Body of pancreas (tissue), 4 donors: ENCODE measurements at regions not wholly inside any gene's neighbourhood (a gene's known extent, or its start where the extent isn't known, plus 50 kb on each side); places are given as distances from the start of the nearest gene placed in this dataset.

ENCODE experiments used
- ATAC-seq: fragments of 150-250 bp; one replicate; pipeline ENCODE4 v1.9.1; 2016
- DNase-seq, 4 donors: peaks; one replicate each; pipeline ENCODE4 v3.0.0-alpha.2; 2019
- H3K27ac ChIP-seq, 4 donors: fragments of 200-600 bp; sonication (generic); 1 replicate in 3 of 4; 2 replicates in 1 of 4; pipeline versions ENCODE4 v1.5.1 to v1.6.1; 2016 to 2019; ENCODE audit warnings: mild to moderate bottlenecking in 1 of 4, mixed read lengths in 1 of 4, moderate library complexity in 1 of 4
- H3K27me3 ChIP-seq, 2 donors: fragments of 200-600 bp; sonication (generic); one replicate each; pipeline ENCODE4 v1.6.0; 2016; ENCODE audit warnings: mild to moderate bottlenecking in 1 of 2
- H3K36me3 ChIP-seq, 2 donors: fragments of 200-600 bp; sonication (generic); replicated peaks in 1 of 2; 2 replicates each; pipeline ENCODE4 v1.5.1; 2016; ENCODE audit warnings: low read depth in 2 of 2; ENCODE audit not compliant: insufficient read depth in 1 of 2
- H3K4me1 ChIP-seq: fragments of 200-600 bp; sonication (generic); one replicate; pipeline ENCODE4 v1.6.0; 2016
- H3K4me3 ChIP-seq, 2 donors: fragments of 200-600 bp; sonication (generic); 1 replicate in 1 of 2; 2 replicates in 1 of 2; pipeline ENCODE4 v1.5.1; 2016 to 2019
- H3K9me3 ChIP-seq, 3 donors: fragments of 200-600 bp; sonication (generic); 1 replicate in 2 of 3; 2 replicates in 1 of 3; pipeline ENCODE4 v1.5.1; 2016
- POLR2A ChIP-seq, 3 donors: fragments of 450-650 bp; IDR thresholded peaks; one replicate each; pipeline ENCODE4 v1.6.1; 2016; ENCODE audit warnings: antibody characterized with exemption in 3 of 3, mild to moderate bottlenecking in 2 of 3
- WGBS, 2 donors: methylation state at CpG; one replicate each; pipeline ENCODE4 v1.1.5; 2017; 5-methylcytosine and 5-hydroxymethylcytosine counted together
- intact Hi-C: fragments of 100-400 bp; cut with DNase I; formaldehyde crosslinking; loops from one replicate; pipeline ENCODE4 v1.15.1; 2023
- TF ChIP-seq, protein P1 (sequence below), 7 experiments: fragments of 450-650 bp in 4 of 7; fragments of 200-600 bp in 3 of 7; sonication (generic) in 3 of 7; IDR thresholded peaks; one replicate each; pipeline ENCODE4 v1.5.1; 2016 to 2019; ENCODE audit warnings: antibody characterized with exemption in 7 of 7

DNA sequence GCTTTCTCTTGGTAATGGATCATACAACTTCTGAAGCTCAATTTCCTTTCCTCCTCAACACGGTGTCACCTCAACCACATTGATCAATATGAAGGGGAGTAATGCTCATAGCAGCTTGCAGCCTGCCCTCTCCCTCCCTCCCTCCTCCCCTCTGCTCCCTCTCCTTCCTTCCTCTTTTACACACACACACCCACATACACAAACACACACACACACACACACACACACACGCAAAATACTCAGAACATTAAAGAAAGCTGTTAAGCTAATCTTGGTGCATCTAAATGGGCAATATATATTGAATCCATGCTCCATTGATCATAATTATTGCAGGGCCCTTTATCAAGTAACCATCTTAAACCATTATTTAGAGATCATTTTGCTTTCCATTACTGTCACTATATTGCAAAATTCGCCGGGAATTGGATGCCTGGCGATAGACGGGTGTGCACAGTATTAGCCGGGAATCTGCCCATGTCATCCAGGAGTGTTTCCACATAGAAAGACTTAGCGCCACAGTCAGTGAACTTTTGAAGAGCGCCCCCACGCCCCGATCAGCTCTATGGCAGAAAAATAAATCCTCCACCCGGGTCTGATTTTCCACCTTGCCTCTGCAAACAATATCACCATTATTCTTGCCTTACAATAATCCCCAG lies 122.0 kb downstream of the PRLHR start:
- no peaks in the 10 kb centered on the region for H3K36me3 ChIP-seq
- no peaks in the 10 kb centered on the region for H3K4me1 ChIP-seq
- H3K4me3 ChIP-seq = no peak overlapping the region
- H3K9me3 ChIP-seq = no peaks in the 10 kb centered on the region
- no peaks in the 10 kb centered on the region for H3K27me3 ChIP-seq
- intact Hi-C loops = no loop called here
- TF ChIP-seq, protein P1, sequence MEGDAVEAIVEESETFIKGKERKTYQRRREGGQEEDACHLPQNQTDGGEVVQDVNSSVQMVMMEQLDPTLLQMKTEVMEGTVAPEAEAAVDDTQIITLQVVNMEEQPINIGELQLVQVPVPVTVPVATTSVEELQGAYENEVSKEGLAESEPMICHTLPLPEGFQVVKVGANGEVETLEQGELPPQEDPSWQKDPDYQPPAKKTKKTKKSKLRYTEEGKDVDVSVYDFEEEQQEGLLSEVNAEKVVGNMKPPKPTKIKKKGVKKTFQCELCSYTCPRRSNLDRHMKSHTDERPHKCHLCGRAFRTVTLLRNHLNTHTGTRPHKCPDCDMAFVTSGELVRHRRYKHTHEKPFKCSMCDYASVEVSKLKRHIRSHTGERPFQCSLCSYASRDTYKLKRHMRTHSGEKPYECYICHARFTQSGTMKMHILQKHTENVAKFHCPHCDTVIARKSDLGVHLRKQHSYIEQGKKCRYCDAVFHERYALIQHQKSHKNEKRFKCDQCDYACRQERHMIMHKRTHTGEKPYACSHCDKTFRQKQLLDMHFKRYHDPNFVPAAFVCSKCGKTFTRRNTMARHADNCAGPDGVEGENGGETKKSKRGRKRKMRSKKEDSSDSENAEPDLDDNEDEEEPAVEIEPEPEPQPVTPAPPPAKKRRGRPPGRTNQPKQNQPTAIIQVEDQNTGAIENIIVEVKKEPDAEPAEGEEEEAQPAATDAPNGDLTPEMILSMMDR (IDR thresholded peaks at IDR 0.05) = no peak
- no peak for TF ChIP-seq POLR2A (IDR thresholded peaks at IDR 0.05)
- ATAC-seq (no peak), DNase-seq (no peak)
- no peak overlapping the region for H3K27ac ChIP-seq
- WGBS, 2 donors = 44 to 52% methylated on average over 12 of the region's 12 CpGs

DNA sequence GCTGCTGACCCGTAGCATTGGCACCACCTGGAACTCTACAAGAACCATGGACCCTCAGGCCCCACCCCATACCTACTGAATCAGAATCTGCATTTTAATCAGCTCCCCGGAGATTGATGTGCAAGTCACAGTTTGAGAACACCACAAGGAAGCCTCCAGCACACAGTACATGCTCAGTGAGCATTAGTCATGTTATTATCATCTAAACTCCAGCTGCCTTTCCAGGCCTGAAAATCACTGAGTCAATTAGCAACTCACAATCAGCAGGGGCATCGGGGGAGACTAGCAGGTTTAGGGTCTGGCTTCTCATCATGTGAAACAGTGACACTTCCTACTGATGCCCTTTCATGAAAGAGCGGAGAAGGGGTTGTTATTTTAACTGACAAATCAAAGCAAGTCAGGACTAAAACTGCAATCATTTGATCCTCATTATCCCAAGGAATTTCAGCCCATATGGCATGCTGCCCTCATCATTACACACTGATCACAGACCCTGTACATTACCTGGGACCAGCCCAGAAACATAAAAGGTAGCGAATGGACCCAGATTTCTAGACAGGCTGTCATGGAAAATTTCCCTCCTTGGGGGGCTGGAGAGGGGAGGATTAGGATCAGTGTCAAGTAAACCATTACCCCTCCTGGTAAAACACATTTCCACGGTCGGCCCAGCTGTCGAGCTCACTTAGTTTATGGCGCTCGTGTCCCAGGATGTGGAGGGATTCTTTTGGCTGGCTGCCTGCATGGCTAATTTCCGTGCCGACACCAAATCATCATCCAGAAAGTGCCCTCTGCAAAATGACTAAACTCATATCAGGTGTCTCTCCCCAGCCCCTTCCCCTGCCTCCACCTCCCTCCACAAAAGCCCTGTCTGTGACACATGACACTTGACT lies 122.8 kb downstream of the PRLHR start:
- Histone ChIP-seq H3K27ac (no peak overlapping the region), H3K4me1 (no peaks in the 10 kb centered on the region), H3K27me3 (no peaks in the 10 kb centered on the region), H3K36me3 (no peaks in the 10 kb centered on the region), H3K4me3 (no peak overlapping the region), H3K9me3 (no peaks in the 10 kb centered on the region)
- WGBS, 2 donors = 79 to 83% methylated on average over 12 of the region's 12 CpGs
- intact Hi-C loops = no loop called here
- DNase-seq (no peak), ATAC-seq (no peak)
- no peak for TF ChIP-seq POLR2A (IDR thresholded peaks at IDR 0.05)
- TF ChIP-seq, protein P1 (IDR thresholded peaks at IDR 0.05) = no peak

DNA sequence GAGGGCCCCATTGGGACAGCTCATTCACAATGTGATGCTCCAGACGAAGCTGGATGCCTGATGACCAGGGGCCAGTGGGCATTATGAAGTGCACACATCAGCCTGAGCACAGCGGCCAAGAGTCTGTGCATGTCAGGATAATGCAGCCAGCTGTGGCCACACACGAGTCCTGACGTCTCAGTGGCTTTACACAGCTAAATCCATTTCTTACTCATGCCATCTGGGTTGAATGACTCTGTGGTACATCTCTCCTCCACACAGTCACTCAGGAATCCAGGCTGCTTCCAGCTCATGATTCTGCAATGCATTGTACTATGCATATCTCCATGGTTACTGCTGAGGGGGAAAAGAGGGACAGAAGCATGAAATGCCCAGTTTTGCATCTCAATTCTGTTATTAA lies 123.6 kb downstream of the PRLHR start:
- no peak for ATAC-seq
- Histone ChIP-seq H3K9me3 (no peaks in the 10 kb centered on the region), H3K4me3 (no peak overlapping the region), H3K27me3 (no peaks in the 10 kb centered on the region), H3K36me3 (no peaks in the 10 kb centered on the region), H3K27ac (no peak overlapping the region), H3K4me1 (no peaks in the 10 kb centered on the region)
- 90% methylated on average over 4 of the region's 4 CpGs for WGBS, 2 donors
- no peak for DNase-seq
- no peak for TF ChIP-seq POLR2A (IDR thresholded peaks at IDR 0.05)
- TF ChIP-seq, protein P1 (IDR thresholded peaks at IDR 0.05) = no peak
- intact Hi-C loops = no loop called here

GRCh38 chr10:118470470-118470869 lies 125.0 kb downstream of the PRLHR start:
- H3K9me3 ChIP-seq = no peaks in the 10 kb centered on the region
- DNase-seq (no peak), ATAC-seq (no peak)
- intact Hi-C loops = no loop called here
- TF ChIP-seq, protein P1 (IDR thresholded peaks at IDR 0.05) = no peak
- TF ChIP-seq POLR2A (IDR thresholded peaks at IDR 0.05) = no peak
- no peak overlapping the region for H3K27ac ChIP-seq
- H3K4me1 ChIP-seq = no peaks in the 10 kb centered on the region
- 8 to 11% methylated on average over 1 of the region's 1 CpG for WGBS, 2 donors
- no peak overlapping the region for H3K4me3 ChIP-seq
- H3K27me3 ChIP-seq = no peaks in the 10 kb centered on the region
- H3K36me3 ChIP-seq = no peaks in the 10 kb centered on the region
